HepG2 (cell line): ENCODE measurements at regions not wholly inside any gene's neighbourhood (a gene's known extent, or its start where the extent isn't known, plus 50 kb on each side); places are given as distances from the start of the nearest gene placed in this dataset.

ENCODE experiments used
- ATAC-seq: fragments of 200-7000 bp; cut with Tn5 transposase; 3 replicates; pipeline ENCODE4 v1.9.1; 2020; ENCODE audit warnings: mild to moderate bottlenecking, moderate library complexity
- BruUV-seq: library from RNA; stranded (reverse); fragments of 400-500 nt; replicated peaks from 2 replicates; lab custom pipeline; 2021; lab: Mats Ljungman, UMichigan
- CTCF ChIA-PET: fragments of 300-600 bp; formaldehyde crosslinking; extraction: SDS; loops from one replicate; lab custom pipeline; 2021; ENCODE audit warnings: low total read pairs, inconsistent platforms, low intra/inter-chr PET ratio; lab: Yijun Ruan, JAX
- POLR2A ChIA-PET: fragments of 350-600 bp; sonication (Branson Sonifier 250); formaldehyde crosslinking; loops from one replicate; lab custom pipeline; 2020; ENCODE audit warnings: antibody characterized with exemption, inconsistent platforms; lab: Yijun Ruan, JAX
- DNase-seq: peaks from one replicate; pipeline ENCODE4 v3.0.0-alpha.2; 2015; ENCODE audit warnings: low spot score
- FAIRE-seq: peaks from 3 replicates; lab custom pipeline; 2011; peaks lifted over from hg19 to GRCh38; lab: Jason Lieb, UNC
- H2AFZ ChIP-seq: one replicate; pipeline ENCODE4 v1.6.1; 2011; ENCODE audit warnings: low read length, inconsistent platforms
- H3K27ac ChIP-seq: fragments of 300-600 bp; 3 replicates; pipeline ENCODE4 v1.8.0; 2011; ENCODE audit warnings: mixed run types, mild to moderate bottlenecking, mixed read lengths, low read length, inconsistent platforms; ENCODE audit not compliant: insufficient read depth; ENCODE audit errors: extremely low read length
- H3K27me3 ChIP-seq, 2 experiments: fragments of 200-600 bp in 1 of 2; 2 replicates in 1 of 2; 3 replicates in 1 of 2; pipeline versions ENCODE4 v1.6.0 to v1.8.0; 2011; ENCODE audit warnings: low read length in 2 of 2, mild to moderate bottlenecking in 2 of 2, moderate library complexity in 2 of 2, inconsistent platforms in 1 of 2; ENCODE audit not compliant: insufficient read depth in 2 of 2, control insufficient read depth in 1 of 2
- H3K36me3 ChIP-seq, 2 experiments: fragments of 200-600 bp in 1 of 2; replicated peaks in 1 of 2; 2 replicates in 1 of 2; 3 replicates in 1 of 2; pipeline versions ENCODE4 v1.5.1 to v1.8.0; 2011; ENCODE audit warnings: low read length in 2 of 2, inconsistent platforms in 1 of 2; ENCODE audit not compliant: insufficient read depth in 2 of 2, control insufficient read depth in 1 of 2
- H3K4me1 ChIP-seq: 2 replicates; pipeline ENCODE4 v1.5.1; 2012; ENCODE audit warnings: low read length, inconsistent platforms; ENCODE audit not compliant: insufficient read depth
- H3K4me2 ChIP-seq: 2 replicates; pipeline ENCODE4 v1.6.0; 2011; ENCODE audit warnings: low read depth, low read length, inconsistent platforms
- H3K4me3 ChIP-seq, 3 experiments: fragments of 200-600 bp in 1 of 3; sonication (generic), shearing (Covaris generic) in 1 of 3; replicated peaks in 1 of 3; 2 replicates each; pipeline ENCODE4 v1.5.1; 2011 to 2016; ENCODE audit warnings: low read length in 3 of 3, inconsistent platforms in 2 of 3, low read depth in 2 of 3, mild to moderate bottlenecking in 2 of 3, control low read depth in 1 of 3, mixed read lengths in 1 of 3; ENCODE audit not compliant: insufficient read depth in 1 of 3
- H3K79me2 ChIP-seq: one replicate; pipeline ENCODE4 v1.6.1; 2011; ENCODE audit warnings: low read length, inconsistent platforms; ENCODE audit not compliant: insufficient read depth
- H3K9ac ChIP-seq: 2 replicates; pipeline ENCODE4 v1.6.0; 2011; ENCODE audit warnings: mild to moderate bottlenecking, low read depth, low read length, inconsistent platforms; ENCODE audit not compliant: insufficient read depth
- H3K9me3 ChIP-seq: 2 replicates; pipeline ENCODE4 v1.5.1; 2012; ENCODE audit warnings: mild to moderate bottlenecking, low read length
- H4K20me1 ChIP-seq: 2 replicates; pipeline ENCODE4 v1.6.0; 2011; ENCODE audit warnings: inconsistent platforms, mild to moderate bottlenecking, low read length, moderate library complexity; ENCODE audit not compliant: insufficient read depth
- CREB1 ChIP-seq, 2 experiments: fragments of 450-650 bp in 1 of 2; IDR thresholded peaks; 2 replicates each; pipeline ENCODE4 v1.6.1; 2016 to 2017; ENCODE audit warnings: control low read depth in 1 of 2, mild to moderate bottlenecking in 1 of 2, missing compliant biosample characterization in 1 of 2, missing genetic modification characterization in 1 of 2
- HOXA7 ChIP-seq: sonication (generic); formaldehyde crosslinking; IDR thresholded peaks from 2 replicates; pipeline ENCODE4 v1.8.1; 2022; ENCODE audit warnings: mild to moderate bottlenecking, missing genetic modification reagents, moderate library complexity
- NFYC ChIP-seq: IDR thresholded peaks from 2 replicates; pipeline ENCODE4 v1.6.1; 2016; ENCODE audit warnings: missing genetic modification reagents, missing compliant biosample characterization
- RFX1 ChIP-seq: fragments of 450-650 bp; IDR thresholded peaks from 2 replicates; pipeline ENCODE4 v1.6.1; 2017
- RFXANK ChIP-seq: IDR thresholded peaks from 2 replicates; pipeline ENCODE4 v1.6.1; 2016
- TCF7 ChIP-seq: sonication (generic); IDR thresholded peaks from 2 replicates; pipeline ENCODE4 v1.6.1; 2016; ENCODE audit warnings: antibody characterized with exemption, low read depth
- TGIF2 ChIP-seq: IDR thresholded peaks from 2 replicates; pipeline ENCODE4 v1.6.1; 2016; ENCODE audit warnings: control low read depth, missing compliant biosample characterization
- ZFP1 ChIP-seq: IDR thresholded peaks from 2 replicates; pipeline ENCODE4 v1.6.1; 2016
- ZNF430 ChIP-seq: sonication (generic); formaldehyde crosslinking; IDR thresholded peaks from 2 replicates; pipeline ENCODE4 v1.9.0; 2021; ENCODE audit warnings: mild to moderate bottlenecking, missing genetic modification reagents
- ZNF644 ChIP-seq: IDR thresholded peaks from 2 replicates; pipeline ENCODE4 v1.6.1; 2016; ENCODE audit warnings: low read depth
- WGBS: methylation state at CpG from one replicate; pipeline ENCODE4 v1.1.6; 2017; ENCODE audit warnings: low lambda C conversion rate; 5-methylcytosine and 5-hydroxymethylcytosine counted together
- in situ Hi-C: cut with HindIII; loops from 2 replicates; pipeline ENCODE4 v1.10.0; 2017; ENCODE audit warnings: low pct_unique_long_range_greater_than_20kb; ENCODE audit not compliant: extremely low pct_ligation_motif_present
- intact Hi-C: fragments of 100-400 bp; cut with micrococcal nuclease; formaldehyde crosslinking; loops from one replicate; pipeline ENCODE4 v1.10.0; 2022; ENCODE audit not compliant: unreplicated experiment
- TF ChIP-seq, protein P1 (sequence below): sonication (generic); formaldehyde crosslinking; IDR thresholded peaks from 2 replicates; pipeline ENCODE4 v1.8.1; 2023; ENCODE audit warnings: mild to moderate bottlenecking, moderate library complexity, missing genetic modification reagents
- TF ChIP-seq, protein P2 (sequence below): IDR thresholded peaks from 2 replicates; pipeline ENCODE4 v1.6.1; 2016; ENCODE audit warnings: missing biosample characterization, missing genetic modification reagents, low read depth

DNA sequence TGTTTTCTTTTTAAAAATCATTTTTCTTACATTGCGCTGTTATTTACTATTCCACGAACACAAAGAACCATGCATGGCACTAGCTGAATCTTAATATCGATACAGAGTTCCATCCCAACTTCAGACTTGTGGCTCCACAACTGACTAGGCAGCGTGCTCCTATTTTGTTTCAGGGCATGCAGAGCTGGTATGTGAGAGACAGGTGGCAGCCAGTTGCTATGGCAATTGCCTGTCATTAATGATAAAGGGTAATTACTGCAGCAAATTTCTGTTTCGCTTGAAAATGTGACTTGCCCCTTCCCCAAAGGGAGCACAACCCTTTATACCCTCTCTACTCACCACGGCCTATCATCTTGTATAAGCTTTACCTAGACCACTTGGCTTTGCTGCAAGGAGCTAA lies 113.1 kb upstream of the G2E3 start:
- ChIA-PET POLR2A (no interaction called here), CTCF (no interaction called here)
- no peak overlapping the region for H3K9ac ChIP-seq
- H3K4me2 ChIP-seq = no peak overlapping the region
- no peaks in the 10 kb centered on the region for H3K9me3 ChIP-seq
- H3K4me3 ChIP-seq = no peak overlapping the region
- FAIRE-seq = no peak
- no peaks in the 10 kb centered on the region for H3K4me1 ChIP-seq
- no peak overlapping the region for H2AFZ ChIP-seq
- no TSS peak for BruUV-seq
- WGBS = 9% methylated on average over 6 of the region's 6 CpGs
- TF ChIP-seq HOXA7 (CRISPR knock-in tag) (0 out of 2 replicates have a peak, but pooled peaks have one; percentile 28), ZNF430 (no peak), RFX1 (peak; percentile 20; the same call in 1 of the 2 replicates), RFXANK (CRISPR knock-in tag) (no peak)
- H3K79me2 ChIP-seq = no peaks in the 10 kb centered on the region
- no peaks in the 10 kb centered on the region for H4K20me1 ChIP-seq
- intact Hi-C loops (no loop called here), in situ Hi-C loops (no loop called here)
- peak; percentile 14; the same call in 2 of the 3 replicates for ATAC-seq
- no peaks in the 10 kb centered on the region for H3K36me3 ChIP-seq
- H3K27ac ChIP-seq = no peak overlapping the region
- no peak for DNase-seq
- H3K27me3 ChIP-seq = no peaks in the 10 kb centered on the region

DNA sequence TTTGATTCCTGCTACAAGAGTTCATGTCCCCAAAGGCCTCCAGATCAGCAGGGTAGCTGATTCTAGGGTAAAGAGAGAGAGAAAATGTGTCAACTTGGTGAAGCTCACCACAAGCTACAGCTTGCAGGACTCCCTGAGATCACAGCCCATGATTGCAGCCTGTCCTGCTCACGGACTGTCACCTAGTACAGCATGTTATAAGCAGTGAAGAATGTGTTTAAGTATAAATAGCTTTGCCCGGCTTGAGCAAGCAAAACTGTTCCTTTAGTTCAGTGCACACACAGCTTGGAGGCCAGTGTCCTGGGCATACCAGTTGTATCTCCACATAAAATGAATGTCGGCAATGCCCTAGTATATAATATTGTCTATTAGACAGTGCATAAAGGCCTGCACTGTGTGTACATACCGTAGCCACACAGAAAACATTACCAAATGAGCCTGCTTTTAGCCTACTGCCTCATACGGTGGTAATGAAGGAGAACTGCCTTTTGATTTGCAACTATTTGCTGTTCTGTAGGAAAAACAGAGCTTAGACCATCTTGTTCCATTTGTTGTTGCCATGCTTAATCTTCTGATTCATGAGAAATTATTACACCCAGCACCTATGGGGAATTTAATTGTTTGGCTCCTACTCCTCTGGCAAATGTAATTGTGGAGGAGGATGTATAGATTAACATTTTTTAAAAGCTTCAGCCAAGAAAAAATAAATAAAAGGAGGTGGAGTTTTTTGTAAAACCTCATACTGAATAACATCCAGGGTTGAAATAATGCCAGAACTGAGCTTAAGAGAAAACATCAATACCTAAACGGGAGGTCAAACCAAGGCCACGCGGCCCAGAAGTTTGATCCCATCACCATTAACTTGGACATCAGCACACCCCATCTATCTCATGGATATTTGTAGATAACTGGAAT lies 108.1 kb upstream of the G2E3 start:
- no TSS peak for BruUV-seq
- Histone ChIP-seq H3K9me3 (no peaks in the 10 kb centered on the region), H3K36me3 (no peaks in the 10 kb centered on the region), H3K4me2 (no peak overlapping the region), H3K4me3 (no peak overlapping the region), H3K4me1 (no peaks in the 10 kb centered on the region), H3K9ac (no peak overlapping the region), H2AFZ (no peak overlapping the region), H3K27me3 (no peaks in the 10 kb centered on the region), H3K27ac (no peak overlapping the region), H4K20me1 (no peaks in the 10 kb centered on the region), H3K79me2 (no peaks in the 10 kb centered on the region)
- intact Hi-C loops (no loop called here), in situ Hi-C loops (no loop called here)
- CTCF ChIA-PET = no interaction called here
- DNase-seq (no peak), FAIRE-seq (no peak), ATAC-seq (peak; percentile 54)
- POLR2A ChIA-PET = no interaction called here
- WGBS = 36% methylated on average over 8 of the region's 8 CpGs
- TF ChIP-seq CREB1 (IDR thresholded peaks at IDR 0.05) (no peak), CREB1 (CRISPR knock-in tag; IDR thresholded peaks at IDR 0.05) (no peak), ZNF644 (CRISPR knock-in tag) (no peak), ZFP1 (CRISPR knock-in tag) (no peak), TGIF2 (no peak), NFYC (CRISPR knock-in tag) (no peak), TCF7 (no peak)
- TF ChIP-seq, protein P1, sequence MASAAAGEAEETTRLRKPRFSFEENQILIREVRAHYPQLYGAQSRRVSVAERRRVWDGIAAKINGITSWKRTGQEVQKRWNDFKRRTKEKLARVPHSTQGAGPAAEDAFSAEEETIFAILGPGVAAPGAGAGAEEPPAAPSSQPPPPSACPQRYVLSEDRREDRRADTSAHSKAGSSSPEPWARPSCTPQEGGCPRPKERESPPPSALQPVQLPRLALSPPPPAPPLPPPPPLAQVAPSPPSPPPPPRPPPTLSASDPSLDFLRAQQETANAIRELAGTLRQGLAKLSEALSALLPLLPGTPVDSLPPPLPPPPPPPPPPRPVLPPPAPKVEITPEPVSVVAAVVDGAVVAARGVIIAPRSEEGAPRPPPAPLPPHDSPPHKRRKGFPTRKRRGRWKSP (CRISPR knock-in tag) = no peak
- TF ChIP-seq, protein P2, sequence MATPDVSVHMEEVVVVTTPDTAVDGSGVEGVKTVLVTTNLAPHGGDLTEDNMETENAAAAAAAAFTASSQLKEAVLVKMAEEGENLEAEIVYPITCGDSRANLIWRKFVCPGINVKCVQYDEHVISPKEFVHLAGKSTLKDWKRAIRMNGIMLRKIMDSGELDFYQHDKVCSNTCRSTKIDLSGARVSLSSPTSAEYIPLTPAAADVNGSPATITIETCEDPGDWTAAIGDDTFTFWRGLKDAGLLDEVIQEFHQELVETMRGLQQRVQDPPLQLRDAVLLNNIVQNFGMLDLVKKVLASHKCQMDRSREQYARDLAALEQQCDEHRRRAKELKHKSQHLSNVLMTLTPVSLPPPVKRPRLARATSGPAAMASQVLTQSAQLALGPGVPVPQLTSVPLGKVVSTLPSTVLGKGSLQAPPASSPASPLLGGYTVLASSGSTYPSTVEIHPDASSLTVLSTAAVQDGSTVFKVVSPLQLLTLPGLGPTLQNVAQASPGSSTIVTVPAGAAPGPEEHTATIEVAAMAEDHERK (CRISPR knock-in tag) = no peak
